SK-N-SH (cell line): ENCODE measurements at regions not wholly inside any gene's neighbourhood (a gene's known extent, or its start where the extent isn't known, plus 50 kb on each side); places are given as distances from the start of the nearest gene placed in this dataset.

ENCODE experiments used
- CTCF ChIA-PET: fragments of 300-600, 350-600 bp; formaldehyde crosslinking; extraction: SDS; loops from one replicate; lab custom pipeline; 2021; lab: Yijun Ruan, JAX
- POLR2A ChIA-PET: fragments of 350-600 bp; sonication (Branson Sonifier 250); formaldehyde crosslinking; extraction: SDS; loops from one replicate; lab custom pipeline; 2020; ENCODE audit warnings: antibody characterized with exemption, inconsistent platforms; lab: Yijun Ruan, JAX
- DNase-seq: peaks from one replicate; pipeline ENCODE4 v3.0.0; 2012
- H2AFZ ChIP-seq: fragments of 200-600 bp; sonication (generic); 2 replicates; pipeline ENCODE4 v1.8.1; 2016; ENCODE audit warnings: antibody characterized with exemption, mild to moderate bottlenecking, low read depth
- H3F3A ChIP-seq: fragments of 200-600 bp; sonication (generic); replicated peaks from 2 replicates; pipeline ENCODE3; 2016; ENCODE audit warnings: antibody characterized with exemption, mild to moderate bottlenecking; ENCODE audit not compliant: insufficient read depth
- H3K27ac ChIP-seq, 2 experiments: fragments of 200-500 bp in 1 of 2; fragments of 200-600 bp in 1 of 2; sonication (Bioruptor generic) in 1 of 2; sonication (generic), shearing (Covaris generic) in 1 of 2; 2 replicates each; pipeline versions ENCODE4 v1.5.1 to v1.6.1; 2014 to 2016; ENCODE audit warnings: low read depth in 2 of 2, inconsistent platforms in 1 of 2, low read length in 1 of 2, mild to moderate bottlenecking in 1 of 2, mixed read lengths in 1 of 2
- H3K27me3 ChIP-seq: fragments of 200-600 bp; sonication (generic), shearing (Covaris generic); 2 replicates; pipeline ENCODE4 v1.6.1; 2016; ENCODE audit warnings: mixed run types; ENCODE audit not compliant: insufficient read depth
- H3K36me3 ChIP-seq, 2 experiments: fragments of 200-500 bp in 1 of 2; fragments of 200-600 bp in 1 of 2; sonication (Bioruptor generic) in 1 of 2; sonication (generic) in 1 of 2; replicated peaks in 1 of 2; 2 replicates each; pipeline versions ENCODE3 to v1.5.1; 2014 to 2016; ENCODE audit warnings: low read length in 1 of 2, mild to moderate bottlenecking in 1 of 2; ENCODE audit not compliant: insufficient read depth in 2 of 2, control insufficient read depth in 1 of 2
- H3K4me1 ChIP-seq, 2 experiments: fragments of 200-500 bp in 1 of 2; fragments of 200-600 bp in 1 of 2; sonication (Bioruptor generic) in 1 of 2; sonication (generic), shearing (Covaris generic) in 1 of 2; 2 replicates each; pipeline versions ENCODE4 v1.5.1 to v1.6.1; 2014 to 2016; ENCODE audit warnings: low read depth in 1 of 2, low read length in 1 of 2, mixed run types in 1 of 2; ENCODE audit not compliant: insufficient read depth in 2 of 2, control insufficient read depth in 1 of 2
- H3K4me2 ChIP-seq: fragments of 200-600 bp; sonication (generic), shearing (Covaris generic); 2 replicates; pipeline ENCODE4 v1.6.1; 2017; ENCODE audit warnings: mixed run types
- H3K4me3 ChIP-seq, 2 experiments: fragments of 200-500 bp in 1 of 2; fragments of 200-600 bp in 1 of 2; sonication (Bioruptor generic) in 1 of 2; sonication (generic), shearing (Covaris generic) in 1 of 2; 2 replicates each; pipeline versions ENCODE4 v1.5.1 to v1.8.1; 2014 to 2016; ENCODE audit warnings: low read depth in 2 of 2, inconsistent platforms in 1 of 2, low read length in 1 of 2, mild to moderate bottlenecking in 1 of 2, mixed read lengths in 1 of 2, moderate library complexity in 1 of 2
- H3K79me2 ChIP-seq: fragments of 200-600 bp; sonication (generic); 2 replicates; pipeline ENCODE4 v1.8.1; 2017; ENCODE audit warnings: mild to moderate bottlenecking; ENCODE audit not compliant: insufficient read depth
- H3K9ac ChIP-seq: fragments of 200-600 bp; sonication (generic); 2 replicates; pipeline ENCODE4 v1.6.1; 2017; ENCODE audit warnings: mixed run types
- H3K9me2 ChIP-seq: fragments of 200-600 bp; sonication (generic); 2 replicates; pipeline ENCODE4 v1.6.1; 2017; ENCODE audit warnings: mixed run types
- H3K9me3 ChIP-seq: fragments of 200-600 bp; sonication (generic); 2 replicates; pipeline ENCODE4 v1.6.1; 2017; ENCODE audit warnings: mixed run types, mild to moderate bottlenecking, moderate library complexity
- H4K20me1 ChIP-seq: fragments of 200-600 bp; sonication (generic); 2 replicates; pipeline ENCODE4 v1.6.1; 2017; ENCODE audit warnings: mild to moderate bottlenecking, mixed run types; ENCODE audit not compliant: insufficient read depth
- CHD2 ChIP-seq: fragments of 150-350 bp; IDR thresholded peaks from 2 replicates; pipeline ENCODE4 v1.6.1; 2018; ENCODE audit warnings: low read length; ENCODE audit not compliant: partially characterized antibody
- EP300 ChIP-seq, 2 experiments: IDR thresholded peaks; 2 replicates each; pipeline versions ENCODE4 v1.4.0 to v1.6.1; 2012; ENCODE audit warnings: borderline replicate concordance in 1 of 2, low read depth in 1 of 2, low read length in 1 of 2
- FOXM1 ChIP-seq: IDR thresholded peaks from 2 replicates; pipeline ENCODE4 v1.4.0; 2012; ENCODE audit warnings: low read depth, mild to moderate bottlenecking
- MXI1 ChIP-seq: IDR thresholded peaks from 2 replicates; pipeline ENCODE4 v1.6.1; 2012; ENCODE audit warnings: mild to moderate bottlenecking, low read depth, low read length, improper control_type of control experiment
- POLR2AphosphoS5 ChIP-seq: IDR thresholded peaks from 2 replicates; pipeline ENCODE4 v1.6.1; 2012; ENCODE audit warnings: low read depth, low read length
- RXRA ChIP-seq: IDR thresholded peaks from 2 replicates; pipeline ENCODE4 v1.4.0; 2012; ENCODE audit warnings: low read depth, mild to moderate bottlenecking, borderline replicate concordance
- SIN3A ChIP-seq: IDR thresholded peaks from 2 replicates; pipeline ENCODE4 v1.6.1; 2012; ENCODE audit warnings: low read depth, mild to moderate bottlenecking, low read length, moderate library complexity, borderline replicate concordance
- SMC3 ChIP-seq: IDR thresholded peaks from 2 replicates; pipeline ENCODE4 v1.6.1; 2012; ENCODE audit warnings: low read depth, low read length, improper control_type of control experiment
- TAF1 ChIP-seq: IDR thresholded peaks from 2 replicates; pipeline ENCODE4 v1.6.1; 2012; ENCODE audit warnings: low read depth, mild to moderate bottlenecking, low read length, moderate library complexity, borderline replicate concordance
- YY1 ChIP-seq: IDR thresholded peaks from 2 replicates; pipeline ENCODE4 v1.4.0; 2012; ENCODE audit warnings: low read depth, mild to moderate bottlenecking
- WGBS: methylation state at CpG from one replicate; pipeline ENCODE4 v1.1.6; 2017; ENCODE audit warnings: low lambda C conversion rate; 5-methylcytosine and 5-hydroxymethylcytosine counted together
- TF ChIP-seq, protein P1 (sequence below): fragments of 150-350 bp; IDR thresholded peaks from 2 replicates; pipeline ENCODE4 v1.6.1; 2017; ENCODE audit warnings: antibody characterized with exemption, low read length, low read depth, borderline replicate concordance
- TF ChIP-seq, protein P2 (sequence below): fragments of 150-350 bp; IDR thresholded peaks from 2 replicates; pipeline ENCODE4 v1.6.1; 2016; ENCODE audit warnings: mild to moderate bottlenecking, low read depth, low read length

DNA sequence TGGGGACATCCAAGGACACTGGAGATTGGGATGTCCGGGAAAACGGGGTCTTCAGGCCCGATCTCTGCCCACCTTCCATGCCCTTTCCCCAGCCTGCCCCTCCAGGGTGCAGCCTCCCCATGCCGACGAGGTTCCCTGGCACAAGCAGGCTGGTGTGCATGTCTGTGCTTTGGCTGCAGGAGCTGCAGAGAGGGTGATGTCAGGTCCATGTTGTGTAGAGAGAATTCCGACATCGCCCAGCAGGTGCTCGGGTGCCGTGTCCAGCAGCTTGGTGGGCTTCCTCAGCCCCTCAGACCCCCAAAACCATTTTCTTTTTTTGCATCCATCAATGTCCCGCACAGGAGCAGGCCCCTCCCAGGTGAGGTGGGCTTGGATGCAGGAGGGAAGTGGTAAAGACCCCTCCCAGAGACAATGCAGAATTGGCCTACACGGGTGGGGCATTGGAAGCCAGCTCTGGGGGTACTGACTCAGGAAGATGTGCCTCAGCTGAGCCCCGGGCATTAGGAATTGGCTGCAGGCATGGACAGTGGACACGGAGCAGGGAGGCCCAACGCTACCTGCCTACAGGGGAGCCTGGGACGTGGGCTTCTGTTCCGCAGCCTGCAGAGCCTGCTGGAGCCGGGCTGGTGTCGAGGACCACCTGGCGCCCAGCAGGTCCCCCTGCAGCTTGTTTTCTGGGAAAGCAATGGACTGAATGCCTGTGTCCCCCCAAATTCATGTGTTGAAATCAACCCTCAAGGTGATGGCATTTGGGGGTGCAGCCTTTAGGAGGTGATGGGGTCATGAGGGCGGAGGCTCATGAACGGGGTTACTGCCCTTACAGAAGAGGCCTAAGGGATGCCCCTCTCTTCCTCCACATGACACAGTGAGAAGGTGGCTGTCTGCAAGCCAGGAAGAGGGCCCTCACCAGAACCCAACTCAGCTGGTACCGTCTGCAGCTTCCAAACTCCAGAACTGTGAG, 97.5 kb downstream of the METRNL start (continued):
- TF ChIP-seq TAF1 (no peak), CHD2 (no peak)

DNA sequence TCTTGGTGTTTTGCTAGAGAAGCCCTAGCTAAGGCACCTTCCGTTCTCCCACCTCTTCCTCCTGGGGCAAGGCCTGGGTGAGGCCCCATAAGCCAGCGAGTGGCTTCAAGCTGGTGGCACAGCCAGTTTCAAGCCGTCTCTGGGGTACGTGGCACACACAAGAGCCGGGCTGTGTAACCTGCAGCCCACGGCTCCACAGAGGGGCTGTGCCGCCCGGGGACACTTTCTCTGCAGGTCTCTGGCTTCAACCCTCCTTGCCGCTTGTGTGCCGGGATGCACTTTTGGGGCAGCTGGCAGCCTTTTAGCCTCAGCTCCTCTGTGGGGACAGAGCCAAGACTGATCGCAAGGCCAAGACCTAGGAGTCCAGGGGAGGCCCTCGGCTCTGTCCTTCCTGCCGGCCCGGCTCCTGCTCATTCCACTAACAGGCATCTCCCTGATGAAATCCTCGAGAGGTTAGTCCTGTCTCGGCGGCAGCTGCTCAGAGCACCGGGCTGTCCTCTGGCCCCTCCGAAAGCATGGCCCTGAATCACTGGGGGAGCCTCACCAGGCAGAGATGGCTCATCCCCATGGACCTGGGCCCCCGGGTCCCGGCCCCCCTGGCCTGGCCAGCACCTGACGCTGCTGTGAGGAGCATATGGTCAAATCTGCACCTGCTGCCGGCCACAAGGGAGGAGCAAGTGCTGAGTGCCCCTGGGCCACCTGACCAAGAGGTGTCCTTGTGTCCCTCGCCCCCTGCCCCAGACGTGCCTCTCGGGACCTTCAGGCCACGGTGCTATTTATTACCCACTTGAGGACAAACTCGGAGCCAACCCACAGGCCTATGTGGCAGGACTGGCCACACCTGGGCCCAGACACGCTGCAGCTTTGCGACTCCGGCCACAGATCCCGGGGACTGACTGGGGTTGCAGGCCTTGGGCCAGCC, 98.5 kb downstream of the METRNL start:
- Histone ChIP-seq H3K9ac (no peak overlapping the region), H3K79me2 (no peaks in the 10 kb centered on the region), H2AFZ (no peak overlapping the region), H4K20me1 (no peaks in the 10 kb centered on the region), H3K9me3 (no peaks in the 10 kb centered on the region), H3F3A (no peaks in the 10 kb centered on the region), H3K4me1 (peaks cover 0 to 26% of the 10 kb centered on the region in 2 experiments; a peak in 1 of 4 replicates), H3K9me2 (no peaks in the 10 kb centered on the region), H3K4me3 (no peak overlapping the region), H3K27ac (no peak overlapping the region), H3K27me3 (no peaks in the 10 kb centered on the region), H3K36me3 (no peaks in the 10 kb centered on the region), H3K4me2 (no peak overlapping the region)
- DNase-seq = peak; percentile 29
- POLR2A ChIA-PET = no interaction called here
- TF ChIP-seq EP300 (IDR thresholded peaks at IDR 0.05; ENCODE audit: borderline replicate concordance in 1 of 2, low read depth in 1 of 2, low read length in 1 of 2) = no peak
- no peak for TF ChIP-seq YY1
- TF ChIP-seq POLR2AphosphoS5 = no peak
- TF ChIP-seq SMC3 = no peak
- no peak for TF ChIP-seq FOXM1
- TF ChIP-seq, protein P1, sequence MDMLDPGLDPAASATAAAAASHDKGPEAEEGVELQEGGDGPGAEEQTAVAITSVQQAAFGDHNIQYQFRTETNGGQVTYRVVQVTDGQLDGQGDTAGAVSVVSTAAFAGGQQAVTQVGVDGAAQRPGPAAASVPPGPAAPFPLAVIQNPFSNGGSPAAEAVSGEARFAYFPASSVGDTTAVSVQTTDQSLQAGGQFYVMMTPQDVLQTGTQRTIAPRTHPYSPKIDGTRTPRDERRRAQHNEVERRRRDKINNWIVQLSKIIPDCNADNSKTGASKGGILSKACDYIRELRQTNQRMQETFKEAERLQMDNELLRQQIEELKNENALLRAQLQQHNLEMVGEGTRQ = no peak
- TF ChIP-seq SIN3A = no peak
- TF ChIP-seq MXI1 = no peak
- TF ChIP-seq, protein P2, sequence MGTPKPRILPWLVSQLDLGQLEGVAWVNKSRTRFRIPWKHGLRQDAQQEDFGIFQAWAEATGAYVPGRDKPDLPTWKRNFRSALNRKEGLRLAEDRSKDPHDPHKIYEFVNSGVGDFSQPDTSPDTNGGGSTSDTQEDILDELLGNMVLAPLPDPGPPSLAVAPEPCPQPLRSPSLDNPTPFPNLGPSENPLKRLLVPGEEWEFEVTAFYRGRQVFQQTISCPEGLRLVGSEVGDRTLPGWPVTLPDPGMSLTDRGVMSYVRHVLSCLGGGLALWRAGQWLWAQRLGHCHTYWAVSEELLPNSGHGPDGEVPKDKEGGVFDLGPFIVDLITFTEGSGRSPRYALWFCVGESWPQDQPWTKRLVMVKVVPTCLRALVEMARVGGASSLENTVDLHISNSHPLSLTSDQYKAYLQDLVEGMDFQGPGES = no peak
- TF ChIP-seq RXRA = no peak
- CTCF ChIA-PET = interaction anchor here (3.1 kb wide), 1 partner anchor 9 kb away, joined by 6 read pairs; no protein-coding TSS in a partner anchor
- 71% methylated on average over 26 of the region's 32 CpGs for WGBS
